Neural crest cell (in vitro differentiated cells): ENCODE measurements at regions not wholly inside any gene's neighbourhood (a gene's known extent, or its start where the extent isn't known, plus 50 kb on each side); places are given as distances from the start of the nearest gene placed in this dataset.

Source experiments
- DNase-seq: peaks from one replicate; pipeline ENCODE4 v3.0.0; 2021; ENCODE audit warnings: low read depth, mixed read lengths, low spot score
- H3K27ac Mint-ChIP-seq: one replicate; pipeline ENCODE4 v1.8.0; 2021; ENCODE audit warnings: mild to moderate bottlenecking, mixed read lengths; ENCODE audit not compliant: unreplicated experiment
- H3K27me3 Mint-ChIP-seq: 2 replicates; pipeline ENCODE4 v1.8.0; 2021; ENCODE audit warnings: low read depth, mild to moderate bottlenecking, mixed read lengths
- H3K36me3 Mint-ChIP-seq: 2 replicates; pipeline ENCODE4 v1.8.0; 2021; ENCODE audit warnings: low read depth, mild to moderate bottlenecking, mixed read lengths
- H3K4me1 Mint-ChIP-seq: 2 replicates; pipeline ENCODE4 v1.8.0; 2021; ENCODE audit warnings: mixed read lengths
- H3K4me3 Mint-ChIP-seq: one replicate; pipeline ENCODE4 v1.8.0; 2021; ENCODE audit warnings: mild to moderate bottlenecking, mixed read lengths
- H3K9me3 Mint-ChIP-seq: 2 replicates; pipeline ENCODE4 v1.8.0; 2021; ENCODE audit warnings: mixed read lengths
- CTCF ChIP-seq: fragments of 200-600 bp; sonication (generic); conservative IDR thresholded peaks from 2 replicates; pipeline ENCODE4 v1.5.0; 2021; ENCODE audit warnings: antibody characterized with exemption, mild to moderate bottlenecking

- Mint-ChIP-seq H3K4me3 (no peak overlapping the region), H3K27ac (no peak overlapping the region)
These were observed 174.4 kb downstream of the KCTD15 start for GRCh38 chr19:33971073-33971472.

GRCh38 chr19:33977756-33978685 is 181.4 kb downstream of the KCTD15 start:
- DNase-seq = no peak
- no peak for TF ChIP-seq CTCF
- Mint-ChIP-seq H3K36me3 (peaks cover 2% of the 10 kb centered on the region), H3K27ac (no peak overlapping the region), H3K9me3 (peaks cover 17% of the 10 kb centered on the region), H3K27me3 (peaks cover 24% of the 10 kb centered on the region), H3K4me3 (no peak overlapping the region), H3K4me1 (no peaks in the 10 kb centered on the region)

More at GRCh38 chr19:33971073-33971472, 174.4 kb downstream of the KCTD15 start:
- no peak for DNase-seq
- H3K9me3 Mint-ChIP-seq = peaks cover 15% of the 10 kb centered on the region
- peaks cover 7% of the 10 kb centered on the region for H3K36me3 Mint-ChIP-seq
- no peak for TF ChIP-seq CTCF
- H3K27me3 Mint-ChIP-seq = peaks cover 19% of the 10 kb centered on the region
- H3K4me1 Mint-ChIP-seq = no peaks in the 10 kb centered on the region

DNA sequence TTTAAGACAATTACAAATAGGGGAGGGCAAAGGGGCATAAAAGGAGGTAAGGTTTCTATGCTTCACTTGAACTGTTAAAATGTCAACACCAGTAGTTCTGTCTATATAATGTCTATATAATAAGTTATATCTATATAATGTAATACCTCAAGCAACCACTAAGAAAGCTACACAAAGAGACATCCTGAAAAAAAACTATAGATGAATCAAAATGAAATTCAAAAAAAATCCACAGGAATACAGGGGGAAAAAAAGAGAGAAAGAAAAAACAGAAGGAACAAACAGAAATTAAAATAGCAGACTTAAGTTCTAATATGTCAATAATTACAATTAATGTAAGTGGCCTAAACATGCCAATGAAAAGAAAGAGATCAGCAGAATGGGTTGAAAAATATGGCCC is 186.0 kb downstream of the KCTD15 start:
- H3K4me1 Mint-ChIP-seq = no peaks in the 10 kb centered on the region
- no peak overlapping the region for H3K27ac Mint-ChIP-seq
- TF ChIP-seq CTCF = peak; percentile 39
- H3K9me3 Mint-ChIP-seq = peaks cover 20% of the 10 kb centered on the region
- H3K27me3 Mint-ChIP-seq = peaks cover 29% of the 10 kb centered on the region
- H3K4me3 Mint-ChIP-seq = no peak overlapping the region
- H3K36me3 Mint-ChIP-seq = peaks cover 6% of the 10 kb centered on the region
- no peak for DNase-seq

DNA sequence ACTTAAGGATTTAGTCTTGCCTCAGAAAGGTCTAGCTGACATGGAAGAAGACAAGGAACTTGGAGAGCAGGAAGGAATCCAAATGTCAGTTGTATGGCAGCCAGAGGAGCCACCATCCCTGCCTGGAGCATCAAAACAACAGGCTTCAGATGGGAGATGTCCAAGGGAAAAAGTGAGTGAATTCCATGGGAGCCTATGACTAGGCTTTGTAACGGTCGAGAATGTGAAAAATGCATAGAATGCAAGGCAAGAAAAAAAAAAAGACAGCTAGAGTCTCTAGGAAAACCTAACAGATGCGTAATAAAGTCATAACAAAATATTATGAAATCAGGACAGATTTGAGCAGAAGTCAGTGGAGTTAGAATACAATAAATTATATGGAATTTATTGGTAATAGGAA is 183.7 kb upstream of the LSM14A start:
- no peak overlapping the region for H3K27ac Mint-ChIP-seq
- peaks cover 8% of the 10 kb centered on the region for H3K36me3 Mint-ChIP-seq
- no peak overlapping the region for H3K4me3 Mint-ChIP-seq
- no peak for DNase-seq
- no peaks in the 10 kb centered on the region for H3K4me1 Mint-ChIP-seq
- H3K27me3 Mint-ChIP-seq = peaks cover 24% of the 10 kb centered on the region
- no peak for TF ChIP-seq CTCF
- H3K9me3 Mint-ChIP-seq = peaks cover 15% of the 10 kb centered on the region

DNA sequence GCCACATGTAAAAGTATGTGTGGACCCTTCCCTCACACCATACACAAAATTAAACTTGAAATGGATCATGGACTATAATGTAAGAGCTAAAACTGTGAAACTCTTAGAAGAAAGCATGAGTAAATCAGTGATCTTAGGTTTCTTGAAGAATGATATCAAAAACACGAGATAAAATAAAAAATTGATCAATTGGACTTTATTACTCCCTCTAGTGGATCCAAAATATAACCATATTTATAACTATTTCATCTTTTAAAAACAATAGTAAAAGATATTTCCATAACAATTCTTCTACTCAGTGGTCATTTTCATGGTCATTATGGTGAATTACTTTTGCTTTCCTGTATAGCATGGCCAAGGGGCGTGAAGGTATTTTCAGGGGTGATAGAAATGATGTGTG is 174.6 kb upstream of the LSM14A start:
- no peak overlapping the region for H3K27ac Mint-ChIP-seq
- peak; percentile 50 for TF ChIP-seq CTCF
- peaks cover 4% of the 10 kb centered on the region for H3K4me1 Mint-ChIP-seq
- H3K4me3 Mint-ChIP-seq = no peak overlapping the region
- DNase-seq = no peak
- H3K9me3 Mint-ChIP-seq = peaks cover 3% of the 10 kb centered on the region
- peaks cover under 1% of the 10 kb centered on the region for H3K36me3 Mint-ChIP-seq
- no peaks in the 10 kb centered on the region for H3K27me3 Mint-ChIP-seq
